ENCODE measurements at regions not wholly inside any gene's neighbourhood (a gene's known extent, or its start where the extent isn't known, plus 50 kb on each side); places are given as distances from the start of the nearest gene placed in this dataset.

DNA sequence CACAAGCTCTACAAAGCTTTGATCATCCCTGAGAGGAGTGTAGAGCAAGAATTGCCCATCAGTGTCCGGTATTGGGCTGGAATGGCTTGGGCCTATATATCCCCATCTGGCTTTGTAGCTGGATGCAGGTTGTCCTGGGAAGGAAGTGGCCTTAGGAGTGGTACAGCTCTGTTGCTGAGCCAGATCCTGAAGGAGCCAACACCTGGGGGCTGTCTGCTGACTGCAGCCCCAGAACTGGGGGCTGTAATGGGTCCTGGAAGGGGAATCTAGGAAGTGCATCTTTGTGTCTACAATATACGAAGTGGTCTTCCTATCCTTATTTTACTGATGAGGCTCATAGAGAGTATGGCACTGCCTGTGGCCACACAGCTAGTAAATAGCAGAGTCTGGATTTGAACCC, 145.9 kb downstream of the CDC5L start:
- no peak for DNase-seq

GRCh38 chr6:44534291-44534690, 146.8 kb downstream of the CDC5L start:
- DNase-seq = no peak

- no peak for DNase-seq
Measured at GRCh38 chr6:44535446-44535845, 147.9 kb downstream of the CDC5L start.

DNA sequence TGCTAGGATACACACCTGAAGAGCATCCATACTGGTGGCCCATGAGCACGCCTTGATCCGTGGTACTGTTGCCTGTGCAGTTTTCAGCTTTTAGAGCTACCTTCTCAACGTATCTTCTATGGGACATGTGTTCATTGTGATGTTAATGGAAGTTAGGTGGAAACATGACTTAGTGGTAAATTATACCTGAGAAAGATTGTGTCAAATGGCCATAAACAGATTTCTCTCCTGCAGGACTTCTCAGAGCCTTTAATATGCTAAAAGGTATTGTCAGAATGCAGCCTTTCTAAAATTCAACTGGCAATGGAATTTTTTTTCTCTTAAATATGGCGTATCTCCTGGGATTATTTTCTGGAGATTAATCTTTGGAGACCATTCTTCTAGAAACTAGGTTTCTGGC, 148.5 kb downstream of the CDC5L start:
- no peak for DNase-seq

- DNase-seq = no peak
Measured at GRCh38 chr6:44537306-44538049, 150.0 kb downstream of the CDC5L start.

GRCh38 chr6:44538131-44538806, 150.8 kb downstream of the CDC5L start:
- no peak for DNase-seq

GRCh38 chr6:44538807-44539201, 151.3 kb downstream of the CDC5L start:
- no peak for DNase-seq

DNA sequence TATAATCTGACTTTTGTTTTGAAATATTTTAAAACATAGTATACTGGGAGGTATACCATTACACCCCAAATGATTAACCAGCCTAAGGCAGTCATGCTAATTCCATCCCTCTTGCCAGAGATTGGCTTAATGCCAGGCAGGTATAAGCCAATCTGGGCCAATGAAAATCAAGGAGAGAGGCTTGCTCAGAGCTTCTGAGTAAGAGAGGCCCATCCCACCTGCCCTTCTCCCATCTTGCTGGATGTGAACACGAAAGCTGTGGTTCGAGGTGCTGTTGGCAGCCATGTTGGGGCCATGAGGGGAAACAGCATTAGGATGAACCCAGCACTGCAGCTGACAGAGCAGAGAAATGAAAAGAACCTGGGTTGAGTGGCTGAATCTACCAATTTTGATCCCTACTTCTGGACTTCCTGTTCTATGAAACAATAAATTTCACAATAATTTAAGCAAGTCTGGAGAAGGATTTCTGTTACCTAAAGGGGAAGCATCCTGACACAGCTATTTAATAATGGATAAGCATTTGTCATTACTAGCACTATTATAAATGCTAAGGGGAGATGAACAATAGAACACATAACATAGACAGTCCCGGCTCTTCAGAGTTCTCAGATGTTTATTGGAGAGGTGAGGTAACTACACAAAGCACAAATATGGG, 152.3 kb downstream of the CDC5L start:
- no peak for DNase-seq

- no peak for DNase-seq
Measured at GRCh38 chr6:44540881-44541280, 153.4 kb downstream of the CDC5L start.

DNA sequence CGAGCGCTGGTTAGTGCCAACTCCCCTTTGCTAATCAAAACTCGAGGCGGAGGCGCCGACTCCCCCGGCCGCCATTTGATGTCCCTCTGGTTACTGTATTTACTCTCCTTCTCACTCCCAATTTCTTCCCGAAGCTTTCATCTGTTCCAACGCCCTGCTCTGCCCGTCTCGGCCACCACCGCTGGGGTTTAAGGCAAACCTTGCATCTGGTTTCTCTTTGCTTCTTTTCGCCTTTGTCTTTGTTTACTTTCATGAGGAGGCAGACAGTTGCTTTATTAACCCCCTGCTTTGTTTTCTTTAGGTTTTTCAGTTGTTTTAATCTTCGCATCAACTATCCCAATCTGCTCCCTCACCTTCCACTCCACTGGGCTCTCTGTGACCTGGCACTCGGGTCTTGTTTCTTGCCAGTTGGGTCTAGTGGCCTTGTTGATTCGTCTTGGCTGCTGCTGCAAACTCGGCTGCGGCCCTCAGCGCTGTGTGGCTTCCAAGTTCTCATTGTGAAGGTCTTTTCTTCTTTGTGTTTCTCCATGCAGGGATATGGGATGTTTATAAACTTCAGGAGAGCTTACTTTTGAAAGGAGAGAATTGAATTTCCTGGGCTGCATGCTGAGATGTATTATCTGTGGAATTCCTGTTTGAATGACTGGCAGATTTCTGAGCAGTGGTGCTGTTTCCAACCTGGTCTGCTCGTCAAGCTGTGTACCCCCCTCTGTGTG, 155.1 kb downstream of the CDC5L start:
- no peak for DNase-seq

DNA sequence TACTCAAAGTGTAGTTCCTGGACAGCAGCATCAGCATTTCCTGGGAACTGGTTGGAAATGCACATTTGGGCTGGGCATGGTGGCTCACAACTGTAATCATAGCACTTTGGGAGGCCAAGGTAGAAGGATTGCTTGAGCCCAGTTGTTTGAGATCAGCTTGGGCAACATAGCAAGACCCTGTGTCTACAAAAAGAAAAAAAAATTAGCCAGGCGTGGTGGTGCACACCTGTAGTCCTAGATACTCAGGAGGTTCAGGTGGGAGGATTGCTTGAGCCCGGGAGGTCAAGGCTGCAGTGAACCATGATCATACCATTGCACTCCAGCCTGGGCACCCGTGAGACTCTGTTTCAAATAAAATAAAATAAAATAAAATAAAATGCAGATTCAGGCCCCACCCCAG, 156.2 kb downstream of the CDC5L start:
- no peak for DNase-seq

DNA sequence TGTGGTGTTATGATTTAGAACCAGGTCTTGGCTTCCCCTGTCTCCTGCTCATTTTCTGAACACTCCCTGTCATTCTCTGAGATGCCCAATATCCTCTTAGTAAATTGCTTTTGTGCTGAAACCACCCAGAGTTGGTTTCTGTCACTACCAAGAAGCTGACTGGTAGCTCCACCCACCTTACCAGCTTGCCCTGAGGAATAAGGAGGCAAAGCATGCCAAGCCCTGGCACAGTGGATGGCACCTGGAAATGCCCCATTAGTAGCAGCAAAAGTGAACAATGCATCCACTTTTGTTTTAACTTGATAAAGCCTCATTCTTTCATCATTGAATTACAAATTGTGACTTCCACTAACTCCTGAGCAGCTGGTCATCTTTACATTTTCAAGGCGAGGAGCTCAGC, 157.7 kb downstream of the CDC5L start:
- no peak for DNase-seq

GRCh38 chr6:44548319-44548718, 160.8 kb downstream of the CDC5L start:
- DNase-seq = no peak

DNA sequence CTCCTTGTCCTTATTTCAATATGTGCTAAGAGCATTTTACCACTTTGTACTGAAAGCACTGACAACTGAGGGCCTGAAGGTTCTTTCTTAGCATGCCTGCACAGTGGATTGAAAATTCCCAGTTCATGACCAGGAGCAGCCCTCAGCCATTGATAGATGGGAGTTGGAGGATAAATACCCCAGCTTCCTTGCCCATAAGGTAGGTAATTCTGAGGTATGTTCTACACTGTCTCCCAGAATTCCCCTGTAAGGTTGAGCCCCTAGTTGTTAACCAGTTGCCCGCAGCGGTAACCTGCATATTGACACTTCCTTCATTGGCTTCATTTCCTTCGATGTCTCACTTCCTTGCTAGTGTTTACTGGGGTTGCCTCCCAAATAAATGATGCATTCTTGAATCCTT, 162.0 kb downstream of the CDC5L start:
- no peak for DNase-seq

DNA sequence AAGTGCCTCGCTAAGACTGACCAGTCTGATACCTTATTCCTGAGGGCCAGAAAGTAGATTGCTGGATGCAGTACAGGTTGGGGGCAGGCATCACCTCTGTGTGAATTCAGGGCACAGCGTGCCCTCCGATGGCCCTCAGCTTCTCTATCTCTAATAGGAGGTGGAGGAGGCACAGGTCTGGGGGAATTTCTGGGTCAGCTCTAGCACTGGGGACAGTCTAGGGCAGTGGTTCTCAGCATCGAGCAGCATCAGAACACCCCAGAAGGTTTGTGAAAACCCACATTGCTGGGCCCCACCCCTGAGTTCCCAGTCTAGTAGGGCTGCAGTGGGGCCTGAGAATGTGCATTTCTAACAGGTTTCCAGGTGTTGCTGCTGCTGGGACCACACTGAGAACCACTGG, 166.7 kb downstream of the CDC5L start:
- DNase-seq = no peak

DNA sequence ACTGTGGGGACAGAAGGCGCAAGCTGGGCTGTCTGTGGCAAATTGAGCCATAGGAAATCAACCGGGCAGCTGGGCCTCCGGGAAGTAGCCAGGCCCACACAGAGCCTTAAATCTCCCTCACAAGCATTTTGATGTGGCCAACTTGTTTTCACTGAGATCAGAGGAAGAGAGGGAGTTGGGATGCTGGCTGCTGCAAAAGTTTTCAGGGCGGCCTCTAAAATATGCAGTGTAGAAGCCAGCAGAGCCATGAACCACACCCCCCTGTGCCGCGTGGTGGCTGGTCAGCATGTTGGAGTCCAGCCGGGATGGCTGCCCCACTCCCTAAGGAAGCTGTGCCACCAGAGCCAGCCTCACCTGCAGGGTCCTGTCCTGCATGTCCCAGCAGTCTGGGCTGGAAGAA, 167.4 kb downstream of the CDC5L start:
- no peak for DNase-seq

GRCh38 chr6:44556046-44556445, 168.5 kb downstream of the CDC5L start:
- DNase-seq = peak; percentile 62

- DNase-seq = no peak
Measured at GRCh38 chr6:44558024-44558831, 170.7 kb downstream of the CDC5L start.

DNA sequence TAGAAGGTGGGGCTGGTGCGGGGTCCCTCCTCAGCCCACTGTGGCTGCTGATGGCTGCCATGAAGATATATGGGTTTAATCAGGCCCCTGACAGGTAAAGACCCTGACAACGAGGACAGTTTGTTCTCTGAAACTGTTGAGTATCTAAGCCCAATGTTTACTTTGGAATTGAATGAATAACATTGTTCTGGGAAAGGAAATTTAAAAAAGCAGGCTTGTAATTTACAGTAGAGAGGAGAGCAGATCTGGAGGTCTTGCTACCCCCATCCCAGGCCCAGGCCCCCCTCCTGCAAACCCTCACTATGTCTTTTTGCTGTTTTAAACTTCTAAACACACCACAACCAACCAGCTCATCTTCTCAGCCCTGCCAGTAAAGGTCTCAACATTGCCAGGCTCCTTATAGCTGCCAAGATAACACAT, 171.3 kb downstream of the CDC5L start:
- DNase-seq = no peak

DNA sequence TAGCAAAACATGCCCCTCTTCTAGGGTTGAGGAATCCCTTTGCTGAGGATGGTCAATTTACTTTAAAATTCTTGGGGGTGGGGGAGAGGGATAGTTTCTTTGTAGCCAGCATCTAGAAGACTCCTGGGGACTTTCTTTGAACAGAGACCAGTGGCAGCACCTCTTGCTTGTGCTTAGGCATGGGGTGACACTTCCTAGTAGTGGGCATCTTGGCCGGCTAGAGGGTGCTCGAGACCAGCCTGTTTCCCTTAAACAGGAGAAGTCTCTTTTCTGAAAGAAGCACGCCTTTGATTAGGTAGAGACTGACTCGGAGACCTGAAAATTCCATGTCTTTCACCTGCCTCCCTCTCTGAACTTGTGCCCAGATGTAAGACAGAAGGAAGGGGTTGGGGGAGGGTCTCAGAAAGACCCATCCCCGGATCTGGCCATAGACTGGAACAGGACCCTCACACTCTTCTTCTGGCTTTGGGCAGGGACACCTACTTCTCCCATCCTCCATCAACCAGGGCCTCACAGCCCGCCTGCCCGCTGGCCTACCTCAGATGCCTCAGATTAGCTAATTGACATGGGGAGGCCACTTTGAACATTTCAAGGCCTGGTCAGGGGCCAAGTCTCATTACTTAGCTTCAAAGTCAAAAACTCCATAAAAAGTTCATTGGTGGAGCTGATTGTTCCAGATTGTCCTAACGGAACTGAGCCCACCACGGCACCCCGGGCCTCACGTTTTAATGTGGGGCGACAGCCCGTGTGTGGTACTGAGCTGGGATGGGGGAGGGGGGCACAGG, 172.2 kb downstream of the CDC5L start:
- peak; percentile 59 for DNase-seq

- no peak for DNase-seq
Measured at GRCh38 chr6:44560458-44561059, 173.1 kb downstream of the CDC5L start.

Measured in OCI-M1 (cell line).